GM12878 (cell line): ENCODE measurements at regions not wholly inside any gene's neighbourhood (a gene's known extent, or its start where the extent isn't known, plus 50 kb on each side); places are given as distances from the start of the nearest gene placed in this dataset.

Source experiments
- ATAC-seq: fragments of 200-7000 bp; cut with Tn5 transposase; 3 replicates; pipeline ENCODE4 v1.9.1; 2020; ENCODE audit warnings: mild to moderate bottlenecking, moderate library complexity
- BruUV-seq: library from RNA; stranded (reverse); fragments of 400-500 nt; replicated peaks from 2 replicates; lab custom pipeline; 2021; lab: Mats Ljungman, UMichigan
- CTCF ChIA-PET: fragments of 300-600 bp; sonication (Branson Sonifier 250); formaldehyde crosslinking; extraction: SDS; loops from one replicate; lab custom pipeline; 2021; ENCODE audit warnings: inconsistent platforms; lab: Yijun Ruan, JAX
- POLR2A ChIA-PET: fragments of 350-600 bp; formaldehyde crosslinking; extraction: SDS; loops from one replicate; lab custom pipeline; 2021; ENCODE audit warnings: inconsistent platforms; lab: Charles Lee
- RAD21 ChIA-PET: fragments of 300-600 bp; sonication (Branson Sonifier 250); formaldehyde crosslinking; loops from one replicate; lab custom pipeline; 2023; ENCODE audit warnings: antibody characterized with exemption; ENCODE audit not compliant: unreplicated experiment; lab: Charles Lee
- SMC1A ChIA-PET: fragments of 300-600 bp; sonication (Branson Sonifier 250); formaldehyde crosslinking; loops from one replicate; lab custom pipeline; 2023; ENCODE audit not compliant: unreplicated experiment, uncharacterized antibody; lab: Charles Lee
- DNase-seq: peaks from one replicate; pipeline ENCODE4 v3.0.0-alpha.2; 2011; ENCODE audit warnings: low read depth, low spot score
- FAIRE-seq: peaks from 3 replicates; lab custom pipeline; 2011; peaks lifted over from hg19 to GRCh38; lab: Jason Lieb, UNC
- H2AFZ ChIP-seq: 2 replicates; pipeline ENCODE4 v1.6.0; 2011; ENCODE audit warnings: low read depth, low read length, control low read depth; ENCODE audit not compliant: control insufficient read depth
- H3K27ac ChIP-seq: 2 replicates; pipeline ENCODE4 v1.5.1; 2011; ENCODE audit warnings: control low read depth; ENCODE audit not compliant: control insufficient read depth, insufficient read depth
- H3K27me3 ChIP-seq, 2 experiments: replicated peaks in 1 of 2; 2 replicates each; pipeline versions ENCODE4 v1.6.0 to v1.6.1; 2011; ENCODE audit warnings: low read length in 1 of 2; ENCODE audit not compliant: control insufficient read depth in 2 of 2, insufficient read depth in 2 of 2
- H3K36me3 ChIP-seq, 2 experiments: 2 replicates each; pipeline ENCODE4 v1.5.1; 2011; ENCODE audit warnings: low read length in 1 of 2; ENCODE audit not compliant: control insufficient read depth in 2 of 2, insufficient read depth in 2 of 2
- H3K4me1 ChIP-seq: 2 replicates; pipeline ENCODE4 v1.6.1; 2011; ENCODE audit warnings: mild to moderate bottlenecking, low read length, moderate library complexity, mixed read lengths; ENCODE audit not compliant: control insufficient read depth, insufficient read depth
- H3K4me2 ChIP-seq: 2 replicates; pipeline ENCODE4 v1.6.0; 2011; ENCODE audit warnings: control low read depth; ENCODE audit not compliant: control insufficient read depth, insufficient read depth
- H3K4me3 ChIP-seq: fragments of 200-600 bp; sonication (generic); 2 replicates; pipeline ENCODE4 v1.5.1; 2016
- H3K79me2 ChIP-seq: 2 replicates; pipeline ENCODE4 v1.6.0; 2011; ENCODE audit warnings: low read length; ENCODE audit not compliant: control insufficient read depth, insufficient read depth
- H3K9ac ChIP-seq: 2 replicates; pipeline ENCODE4 v1.8.0; 2011; ENCODE audit warnings: low read length, control low read depth, mixed read lengths; ENCODE audit not compliant: control insufficient read depth, insufficient read depth
- H3K9me3 ChIP-seq: replicated peaks from 3 replicates; pipeline ENCODE4 v1.5.1; 2011; ENCODE audit warnings: mild to moderate bottlenecking, low read length; ENCODE audit not compliant: control insufficient read depth, insufficient read depth
- H4K20me1 ChIP-seq: 2 replicates; pipeline ENCODE4 v1.6.0; 2011; ENCODE audit not compliant: control insufficient read depth, insufficient read depth
- BHLHE40 ChIP-seq, 2 experiments: fragments of 450-650 bp in 1 of 2; IDR thresholded peaks; 2 replicates each; pipeline ENCODE4 v1.6.1; 2011 to 2017; ENCODE audit warnings: low read depth in 2 of 2, borderline replicate concordance in 1 of 2, improper control_type of control experiment in 1 of 2, low read length in 1 of 2, mild to moderate bottlenecking in 1 of 2
- E4F1 ChIP-seq: fragments of 450-650 bp; IDR thresholded peaks from 2 replicates; pipeline ENCODE4 v1.6.1; 2018; ENCODE audit warnings: borderline replicate concordance, mild to moderate bottlenecking; ENCODE audit not compliant: partially characterized antibody
- IRF4 ChIP-seq: IDR thresholded peaks from 2 replicates; pipeline ENCODE4 v1.6.1; 2011; ENCODE audit warnings: low read depth, low read length
- NFYA ChIP-seq: IDR thresholded peaks from 2 replicates; pipeline ENCODE4 v1.6.1; 2011; ENCODE audit warnings: low read depth, mild to moderate bottlenecking, low read length, improper control_type of control experiment, borderline replicate concordance
- RB1 ChIP-seq: fragments of 450-650 bp; formaldehyde crosslinking; IDR thresholded peaks from 2 replicates; pipeline ENCODE4 v1.6.1; 2017; ENCODE audit warnings: mild to moderate bottlenecking, borderline replicate concordance
- RELA ChIP-seq: fragments of 450-650 bp; IDR thresholded peaks from 2 replicates; pipeline ENCODE4 v1.8.0; 2014; ENCODE audit warnings: borderline replicate concordance; ENCODE audit not compliant: partially characterized antibody
- SP1 ChIP-seq: IDR thresholded peaks from one replicate; pipeline ENCODE4 v1.6.1; 2011; ENCODE audit warnings: low read depth, low read length
- SUZ12 ChIP-seq: fragments of 200-600 bp; sonication (generic); IDR thresholded peaks from one replicate; pipeline ENCODE4 v1.6.1; 2018; ENCODE audit warnings: antibody characterized with exemption, mild to moderate bottlenecking; ENCODE audit not compliant: unreplicated experiment
- TCF3 ChIP-seq: IDR thresholded peaks from 2 replicates; pipeline ENCODE4 v1.6.1; 2012; ENCODE audit warnings: low read depth, mild to moderate bottlenecking, low read length, borderline replicate concordance; ENCODE audit not compliant: insufficient read depth
- ZNF207 ChIP-seq: fragments of 450-650 bp; IDR thresholded peaks from 2 replicates; pipeline ENCODE4 v1.6.1; 2014; ENCODE audit warnings: antibody characterized with exemption, mild to moderate bottlenecking, borderline replicate concordance
- ZZZ3 ChIP-seq: IDR thresholded peaks from 2 replicates; pipeline ENCODE4 v1.6.1; 2011; ENCODE audit warnings: low read depth; ENCODE audit not compliant: control insufficient read depth, insufficient read length
- WGBS: methylation state at CpG from one replicate; pipeline ENCODE4 v1.1.6; 2016; ENCODE audit warnings: low lambda C conversion rate; ENCODE audit not compliant: insufficient replicate concordance, insufficient coverage; ENCODE audit errors: missing lambda C conversion rate; 5-methylcytosine and 5-hydroxymethylcytosine counted together
- in situ Hi-C: fragments of 300-500 bp; cut with MboI; formaldehyde crosslinking; loops from 9 replicates; pipeline ENCODE4 v1.14.3; 2018; ENCODE audit warnings: mixed read lengths
- intact Hi-C: fragments of 100-400 bp; cut with micrococcal nuclease; formaldehyde crosslinking; loops from one replicate; pipeline ENCODE4 v1.14.2; 2022; ENCODE audit not compliant: unreplicated experiment

- no peak overlapping the region for H3K4me2 ChIP-seq
- H3K27me3 ChIP-seq = no peaks in the 10 kb centered on the region
- intact Hi-C loops (loop anchor here (5.0 kb wide), 1 partner anchor 80 kb away; no protein-coding TSS in a partner anchor), in situ Hi-C loops (no loop called here)
- BruUV-seq = no TSS peak
- no peak overlapping the region for H3K9ac ChIP-seq
- H3K9me3 ChIP-seq = no peaks in the 10 kb centered on the region
- ATAC-seq (no peak), FAIRE-seq (no peak), DNase-seq (no peak)
- WGBS = 82% methylated on average over 7 of the region's 7 CpGs
- no peak overlapping the region for H3K27ac ChIP-seq
- TF ChIP-seq TCF3 (no peak), E4F1 (no peak), BHLHE40 (IDR thresholded peaks at IDR 0.05; ENCODE audit: borderline replicate concordance in 1 of 2, low read depth in 2 of 2, low read length in 1 of 2) (no peak), ZZZ3 (no peak), IRF4 (no peak), RELA (no peak), NFYA (no peak), SUZ12 (no peak), RB1 (no peak), SP1 (no peak), ZNF207 (no peak)
- H4K20me1 ChIP-seq = no peaks in the 10 kb centered on the region
- ChIA-PET SMC1A (interaction anchor here (0.9 kb wide), 1 partner anchor 47 kb away, joined by 3 read pairs; no protein-coding TSS in a partner anchor), RAD21 (interaction anchor here (0.7 kb wide), 1 partner anchor 124 kb away, joined by 3 read pairs; no protein-coding TSS in a partner anchor), CTCF (no interaction called here), POLR2A (no interaction called here)
- no peak overlapping the region for H3K4me3 ChIP-seq
- no peak overlapping the region for H2AFZ ChIP-seq
- H3K36me3 ChIP-seq = no peaks in the 10 kb centered on the region
- no peaks in the 10 kb centered on the region for H3K79me2 ChIP-seq
- H3K4me1 ChIP-seq = peaks cover 7% of the 10 kb centered on the region
These were observed 84.2 kb downstream of the ARL4C start for GRCh38 chr2:234412726-234413125.
